GM08714 (cell line): ENCODE measurements at regions not wholly inside any gene's neighbourhood (a gene's known extent, or its start where the extent isn't known, plus 50 kb on each side); places are given as distances from the start of the nearest gene placed in this dataset.

Experiments
- H3K4me3 ChIP-seq: fragments of 200-500 bp; sonication (Bioruptor generic); 2 replicates; pipeline ENCODE4 v1.5.1; 2014; ENCODE audit warnings: mild to moderate bottlenecking, low read length, inconsistent platforms
- ZNF274 ChIP-seq: IDR thresholded peaks from 2 replicates; pipeline ENCODE4 v1.6.1; 2012; ENCODE audit warnings: mild to moderate bottlenecking, low read depth, low read length

DNA sequence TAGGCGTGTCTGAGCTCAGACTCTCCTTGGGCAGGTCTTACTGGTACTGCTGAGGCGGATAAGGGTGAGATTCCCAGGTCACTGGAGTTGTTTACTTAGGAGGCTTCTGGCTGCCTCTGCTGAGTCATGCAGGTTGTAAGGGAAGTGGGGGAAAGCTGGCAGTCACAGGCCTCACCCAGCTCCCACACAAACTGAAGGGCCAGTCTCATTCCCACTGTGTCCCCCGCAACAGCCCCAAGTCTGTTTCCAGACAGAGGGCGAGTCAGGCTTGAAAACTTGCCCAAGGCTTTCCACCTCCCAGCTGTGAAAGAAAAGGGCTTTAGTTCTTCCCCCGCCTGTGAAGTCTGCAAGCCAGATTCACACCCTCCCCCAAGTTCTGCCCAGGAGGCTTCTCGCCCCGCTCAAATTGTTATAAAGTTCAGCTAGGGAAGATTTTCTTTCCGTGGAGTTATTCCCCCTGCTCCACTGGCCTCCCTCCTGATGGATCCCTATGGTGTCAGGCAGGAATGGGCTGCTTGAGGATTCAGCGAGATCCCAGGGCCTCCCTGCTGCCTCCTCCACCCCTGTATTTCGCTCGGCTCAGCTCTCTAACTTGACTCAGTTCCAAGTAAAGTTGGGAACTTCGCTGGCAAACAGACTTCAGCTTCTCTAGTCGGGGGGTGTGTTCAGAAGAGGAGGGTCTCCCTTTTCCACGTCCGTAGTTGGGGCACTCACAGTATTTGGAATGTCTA, 248.6 kb downstream of the NR4A2 start:
- no peak for TF ChIP-seq ZNF274
- no peak overlapping the region for H3K4me3 ChIP-seq

DNA sequence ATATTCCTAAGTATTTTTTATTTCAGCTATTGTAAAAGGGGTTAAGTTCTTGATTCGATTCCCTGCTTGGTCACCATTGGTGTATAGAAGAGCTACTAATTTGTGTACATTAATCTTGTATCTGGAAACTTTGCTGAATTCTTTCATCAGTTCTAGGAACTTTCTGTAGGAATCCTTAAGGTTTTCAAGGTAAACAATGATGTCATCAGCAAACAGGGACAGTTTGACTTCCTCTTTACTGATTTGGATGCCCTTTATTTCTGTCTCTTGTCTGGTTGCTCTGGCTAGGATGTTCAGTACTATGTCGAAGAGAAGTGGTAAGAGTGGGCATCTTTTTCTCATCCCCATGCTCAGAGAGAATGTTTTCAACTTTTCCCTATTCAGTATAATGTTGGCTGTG, 252.7 kb downstream of the NR4A2 start:
- no peak for TF ChIP-seq ZNF274
- no peak overlapping the region for H3K4me3 ChIP-seq

DNA sequence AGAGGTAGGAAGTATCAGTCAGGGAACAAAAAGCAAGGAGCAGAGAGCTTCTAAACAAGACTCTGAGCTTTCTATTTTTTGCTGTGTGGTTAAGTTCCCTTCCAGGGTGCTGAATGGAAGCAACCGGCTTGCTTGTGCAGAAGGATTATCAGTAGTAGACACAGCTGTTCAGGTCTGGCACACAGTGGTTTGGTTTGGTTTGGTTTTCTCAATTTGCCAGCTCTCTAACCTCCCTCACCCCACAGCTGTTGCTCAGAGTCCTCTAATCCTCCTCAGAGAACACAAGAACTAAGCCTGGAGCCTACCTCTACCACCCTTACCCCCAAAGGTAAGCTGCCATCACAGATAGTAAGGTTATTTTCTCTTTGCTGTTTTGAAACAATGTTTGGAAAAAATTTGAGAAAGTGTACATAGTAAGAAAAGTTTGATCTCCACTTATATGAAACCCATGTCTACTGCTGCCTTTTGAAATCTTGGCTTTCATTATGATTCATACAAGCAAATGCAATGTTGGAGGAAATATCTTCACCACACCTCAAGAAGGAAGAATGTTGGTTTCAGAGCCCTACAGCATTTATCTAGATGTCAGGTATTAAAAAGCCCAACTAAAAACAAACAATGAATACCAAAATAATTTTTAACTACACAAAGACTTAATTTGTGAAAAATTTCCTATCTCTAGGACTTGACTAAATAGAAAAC, 255.3 kb downstream of the NR4A2 start:
- no peak overlapping the region for H3K4me3 ChIP-seq
- TF ChIP-seq ZNF274 = no peak

DNA sequence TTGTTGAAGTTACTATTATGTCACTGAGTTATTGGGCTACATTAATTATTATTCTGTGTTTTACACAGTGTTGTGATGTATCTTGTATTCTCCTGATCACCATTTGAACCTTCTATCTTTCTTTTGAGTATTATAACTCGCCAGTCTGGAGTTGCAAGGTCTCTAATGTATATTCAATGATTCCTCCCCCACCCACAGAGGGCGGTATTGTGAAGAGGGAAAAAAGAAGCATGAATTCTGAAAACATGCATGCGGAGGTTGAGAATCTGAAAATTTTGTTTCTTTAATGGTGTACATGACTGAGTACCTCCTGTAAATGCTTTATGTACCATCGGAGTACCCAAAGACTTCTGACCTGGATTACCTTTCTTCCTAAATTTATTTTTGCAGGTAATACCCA, 266.6 kb downstream of the NR4A2 start:
- TF ChIP-seq ZNF274 = no peak
- no peak overlapping the region for H3K4me3 ChIP-seq

DNA sequence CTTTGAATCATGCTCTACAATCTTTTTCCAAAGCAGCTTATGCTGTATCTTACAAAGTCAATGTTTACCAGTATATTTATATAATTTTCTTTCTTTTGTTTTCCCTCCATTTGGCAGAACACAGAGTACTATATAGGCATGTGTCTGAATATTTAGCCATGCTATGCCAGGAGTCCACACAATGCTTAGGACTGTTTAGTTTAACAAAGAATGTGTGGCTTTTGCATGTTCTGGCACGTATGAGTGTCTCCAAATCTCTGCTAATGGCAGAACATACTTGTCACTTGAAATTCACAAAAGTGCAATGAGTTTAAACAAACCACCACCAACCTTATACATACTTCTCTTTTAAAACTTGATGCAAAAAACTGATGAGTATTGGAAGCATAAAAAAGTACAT, 268.0 kb downstream of the NR4A2 start:
- H3K4me3 ChIP-seq = no peak overlapping the region
- no peak for TF ChIP-seq ZNF274

DNA sequence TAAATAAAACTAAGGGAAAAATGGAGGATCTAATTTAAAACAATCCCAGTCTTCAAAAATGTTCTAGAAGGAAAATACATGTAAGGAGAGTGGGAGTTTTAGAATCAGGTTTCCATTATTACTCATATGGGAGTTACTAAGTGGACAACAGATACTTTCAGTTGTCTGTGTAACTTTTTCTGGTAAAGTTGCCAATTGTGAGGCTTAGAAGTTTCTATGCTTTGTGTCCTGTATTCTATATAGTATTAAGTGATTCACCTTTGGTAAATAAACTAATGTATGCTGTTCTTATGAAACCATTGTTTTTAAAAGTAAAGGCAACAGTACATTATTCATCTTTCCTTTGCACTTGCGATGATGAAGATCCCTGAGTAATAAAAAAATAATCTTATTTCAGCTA, 274.9 kb downstream of the NR4A2 start:
- H3K4me3 ChIP-seq = no peak overlapping the region
- TF ChIP-seq ZNF274 = no peak

DNA sequence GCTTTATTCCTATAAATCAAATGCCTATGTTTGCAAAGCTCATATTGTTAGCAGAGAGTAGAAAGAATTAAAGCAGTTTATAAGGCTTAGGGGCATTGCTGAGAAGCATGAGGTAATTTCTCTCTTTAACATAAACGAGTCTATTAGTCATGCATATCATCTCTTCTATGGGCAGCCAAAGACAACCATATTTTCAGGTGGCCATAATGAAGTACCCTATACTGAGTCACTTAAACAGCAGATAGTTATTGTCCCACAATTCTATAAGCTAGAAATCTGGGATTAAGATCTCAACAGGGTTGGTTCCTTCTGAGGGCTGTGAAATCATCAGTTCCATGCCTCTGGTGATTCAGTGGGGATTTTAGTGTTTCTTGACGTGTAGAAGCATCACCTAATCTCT, 277.5 kb downstream of the NR4A2 start:
- no peak overlapping the region for H3K4me3 ChIP-seq
- no peak for TF ChIP-seq ZNF274

DNA sequence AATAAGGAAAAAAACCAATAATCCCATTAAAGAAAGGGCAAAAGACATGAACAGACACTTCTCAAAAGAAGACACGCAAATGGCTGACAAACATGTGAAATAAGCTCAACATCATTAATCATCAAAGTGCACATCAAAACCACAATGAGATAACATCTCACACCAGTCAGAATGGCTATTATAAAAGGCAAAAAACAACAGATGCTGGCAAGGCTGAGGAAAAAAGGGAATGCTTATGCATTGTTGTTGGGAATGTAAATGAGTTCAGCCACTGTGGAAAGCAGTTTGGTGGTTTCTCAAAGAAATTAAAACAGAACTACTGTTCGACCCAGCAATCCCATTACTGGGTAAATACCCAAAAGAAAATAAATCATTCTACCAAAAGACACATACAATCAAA, 285.6 kb downstream of the NR4A2 start:
- no peak overlapping the region for H3K4me3 ChIP-seq
- TF ChIP-seq ZNF274 = no peak

DNA sequence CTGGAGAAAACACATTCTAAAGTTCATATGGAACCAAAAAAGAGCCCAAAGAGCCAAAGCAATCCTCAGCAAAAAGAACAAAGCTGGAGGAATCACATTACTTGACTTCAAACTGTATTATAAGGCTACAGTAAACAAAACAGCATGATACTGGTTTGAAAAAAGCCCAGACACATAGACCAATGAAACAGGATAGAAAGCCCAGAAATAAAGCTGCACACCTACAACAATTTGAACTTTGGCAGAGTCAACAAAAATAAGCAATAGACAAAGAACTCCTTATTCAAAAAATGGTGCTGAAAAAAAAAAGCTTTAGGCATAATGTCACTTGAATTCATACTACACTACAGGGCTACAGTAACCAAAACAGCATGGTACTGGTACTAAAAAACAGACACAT, 289.6 kb downstream of the NR4A2 start:
- no peak for TF ChIP-seq ZNF274
- no peak overlapping the region for H3K4me3 ChIP-seq

DNA sequence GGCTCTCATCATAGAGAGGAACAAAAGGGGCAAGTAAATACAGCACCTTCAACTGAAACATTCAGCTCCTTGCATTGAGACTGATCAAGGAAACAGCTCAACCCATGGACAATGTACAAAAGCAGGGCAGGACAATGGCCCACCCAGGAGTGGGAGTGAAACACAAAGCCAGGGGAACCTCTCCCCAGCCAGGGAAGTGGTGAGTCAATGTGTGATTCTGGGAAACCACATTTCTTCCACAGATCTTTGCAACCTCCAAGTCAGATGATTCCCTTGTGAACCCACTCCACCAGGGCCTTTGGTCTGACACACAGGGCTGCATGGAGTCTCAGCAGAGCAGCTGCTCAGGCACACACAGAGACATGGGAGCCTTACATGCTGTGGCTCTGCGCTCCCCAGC, 294.5 kb downstream of the NR4A2 start:
- TF ChIP-seq ZNF274 = no peak
- no peak overlapping the region for H3K4me3 ChIP-seq

DNA sequence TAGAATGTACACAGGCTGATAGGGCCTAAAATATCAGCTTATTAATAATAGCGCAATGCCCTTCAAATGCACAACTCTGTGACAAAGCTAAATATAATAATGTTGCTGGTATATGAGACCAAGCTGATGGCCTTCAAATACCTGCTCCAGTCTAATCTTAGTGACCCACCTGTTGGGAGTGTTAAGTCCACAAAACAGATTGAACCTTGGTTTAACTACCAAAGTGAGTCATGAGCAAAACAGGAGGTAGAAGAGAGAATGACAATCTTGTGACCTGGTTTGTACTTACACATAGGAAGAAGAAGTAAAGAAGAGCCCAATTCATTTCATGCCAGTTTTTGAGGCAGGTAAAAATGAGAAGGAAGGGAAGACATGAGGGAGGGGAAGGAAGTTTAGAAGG, 295.0 kb downstream of the NR4A2 start:
- TF ChIP-seq ZNF274 = no peak
- H3K4me3 ChIP-seq = no peak overlapping the region

DNA sequence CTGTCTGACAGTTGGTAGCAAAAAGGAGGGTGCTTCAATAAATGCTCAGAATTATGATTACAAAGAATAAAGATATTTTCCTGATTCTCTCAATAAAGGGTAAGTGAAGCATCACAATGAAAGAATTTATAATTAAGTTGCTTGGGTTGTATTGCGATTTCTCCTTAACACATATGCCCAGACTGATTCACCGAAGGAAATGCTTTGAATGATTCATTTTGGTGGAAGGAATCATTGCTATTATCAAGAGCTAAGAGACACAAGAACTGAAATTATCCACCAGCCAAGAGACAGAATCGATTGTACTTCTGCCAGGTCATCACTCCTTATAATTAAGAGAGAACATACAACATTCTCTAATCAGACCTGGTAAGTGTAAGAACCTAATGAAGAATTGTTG, 301.4 kb downstream of the NR4A2 start:
- no peak for TF ChIP-seq ZNF274

DNA sequence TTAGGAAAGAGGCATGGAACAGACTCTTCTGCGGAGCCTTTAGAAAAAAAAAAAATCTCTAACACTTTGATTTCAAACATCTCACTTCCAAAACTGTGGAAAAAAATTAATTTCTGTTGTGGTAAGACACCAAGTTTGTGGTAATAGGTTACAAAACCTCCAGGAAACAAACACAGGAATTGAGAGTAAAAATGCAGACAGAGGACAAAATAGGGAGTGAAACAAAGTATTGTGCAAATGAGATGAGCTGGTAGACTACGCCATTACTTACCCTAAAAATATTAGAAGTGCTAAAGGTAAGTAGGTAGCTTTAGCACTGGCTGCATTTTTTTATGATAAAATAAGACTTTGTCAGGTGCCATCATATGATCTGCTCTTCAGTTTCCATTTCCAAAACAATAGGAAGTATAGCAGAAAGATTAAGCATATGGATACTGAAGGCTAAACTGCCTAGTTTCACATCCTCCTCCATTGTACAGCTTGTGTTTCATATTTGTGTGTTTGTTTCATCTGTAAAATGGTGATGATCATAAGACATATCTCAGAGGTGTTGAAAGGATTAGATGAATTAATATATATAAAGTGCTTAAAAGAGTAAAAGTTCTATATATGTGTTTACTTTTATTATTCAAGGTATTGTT, 309.2 kb downstream of the NR4A2 start:
- TF ChIP-seq ZNF274 = no peak
- no peak overlapping the region for H3K4me3 ChIP-seq

More for the DNA sequence above, 301.4 kb downstream of the NR4A2 start:
- no peak overlapping the region for H3K4me3 ChIP-seq

DNA sequence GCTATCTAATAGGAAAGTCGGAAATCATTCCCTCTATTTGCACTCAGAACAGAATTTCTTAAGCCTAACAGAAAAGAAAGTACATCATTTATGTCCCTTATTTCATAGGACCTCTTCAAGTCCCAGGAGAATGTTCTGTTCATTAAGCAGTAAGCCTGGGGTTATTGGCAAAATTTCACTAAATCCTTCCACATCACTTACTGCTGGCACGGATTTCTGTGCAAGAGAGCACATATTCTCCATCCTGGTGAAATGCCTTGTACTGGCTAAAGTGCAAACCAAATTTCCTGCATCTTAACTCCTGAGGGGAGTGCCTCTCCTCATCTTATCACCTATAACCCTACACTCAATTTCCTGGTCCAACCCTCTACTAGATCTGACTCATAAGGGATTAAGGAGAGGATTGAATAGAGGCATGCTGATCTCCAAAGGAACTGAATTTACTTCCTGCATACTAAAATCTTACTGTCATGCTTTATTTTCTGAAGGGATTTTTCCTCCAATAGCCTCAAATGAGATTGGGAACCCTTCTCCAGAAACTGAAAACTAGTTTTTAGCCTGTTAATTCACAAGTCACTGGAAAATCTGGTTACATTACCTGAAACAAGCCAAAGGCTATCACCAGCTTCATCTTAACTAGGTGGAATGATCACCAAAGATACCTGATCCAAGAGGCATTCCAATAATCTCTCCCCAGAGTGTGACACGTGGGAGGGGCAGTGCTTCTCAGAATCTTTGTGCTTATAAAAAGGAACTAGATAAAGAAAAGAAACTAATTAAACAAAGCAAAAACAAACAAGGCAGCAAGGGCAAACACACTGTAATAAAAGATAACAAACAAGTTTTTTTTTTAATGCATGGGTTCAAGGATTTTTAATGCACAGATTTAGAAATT, 311.1 kb downstream of the NR4A2 start:
- no peak for TF ChIP-seq ZNF274
- no peak overlapping the region for H3K4me3 ChIP-seq
